T-cell (primary cell): ENCODE measurements at regions not wholly inside any gene's neighbourhood (a gene's known extent, or its start where the extent isn't known, plus 50 kb on each side); places are given as distances from the start of the nearest gene placed in this dataset.

ENCODE experiments used
- ATAC-seq, 4 experiments: fragments of 200-7000 bp in 3 of 4; fragments of 150-1000 bp in 1 of 4; cut with Tn5 transposase; replicated peaks in 1 of 4; 1 replicate in 3 of 4; 2 replicates in 1 of 4; pipeline ENCODE4 v1.10.0; 2021; ENCODE audit warnings: moderate library complexity in 3 of 4, mild to moderate bottlenecking in 2 of 4, moderate number of reproducible peaks in 1 of 4
- CTCF ChIA-PET, 2 donors: fragments of 300-600 bp; sonication (Branson Sonifier 250); formaldehyde crosslinking; loops; one replicate each; lab custom pipeline; 2022; ENCODE audit warnings: antibody characterized with exemption in 2 of 2; lab: Charles Lee
- POLR2A ChIA-PET, 2 donors: fragments of 300-600 bp; sonication (Branson Sonifier 250); formaldehyde crosslinking; loops; one replicate each; lab custom pipeline; 2022; ENCODE audit warnings: antibody characterized with exemption in 2 of 2; lab: Charles Lee
- DNase-seq, 35 experiments: peaks; one replicate each; pipeline versions ENCODE4 v3.0.0 to v3.0.0-alpha.2; 2013 to 2023
- H3K27ac ChIP-seq: one replicate; pipeline ENCODE4 v1.5.1; 2013; ENCODE audit warnings: low read length
- H3K27me3 ChIP-seq, 2 experiments: replicated peaks in 1 of 2; 1 replicate in 1 of 2; 2 replicates in 1 of 2; pipeline versions ENCODE4 v1.6.1 to v1.7.0; 2013; ENCODE audit warnings: low read length in 1 of 2, mixed read lengths in 1 of 2; ENCODE audit not compliant: control insufficient read depth in 2 of 2, insufficient read depth in 2 of 2; ENCODE audit errors: extremely low read depth in 1 of 2
- H3K36me3 ChIP-seq, 2 donors: 1 replicate in 1 of 2; 2 replicates in 1 of 2; pipeline versions ENCODE4 v1.6.1 to v1.7.0; 2013; ENCODE audit warnings: low read length in 1 of 2; ENCODE audit not compliant: control insufficient read depth in 2 of 2, insufficient read depth in 1 of 2; ENCODE audit errors: extremely low read depth in 1 of 2
- H3K4me1 ChIP-seq, 2 experiments: 1 replicate in 1 of 2; 2 replicates in 1 of 2; pipeline versions ENCODE4 v1.6.1 to v1.7.0; 2013; ENCODE audit warnings: low read length in 2 of 2, mixed read lengths in 1 of 2; ENCODE audit not compliant: insufficient read depth in 2 of 2, control insufficient read depth in 1 of 2; ENCODE audit errors: extremely low read depth in 1 of 2
- H3K4me3 ChIP-seq, 2 donors: 1 replicate in 1 of 2; 2 replicates in 1 of 2; pipeline versions ENCODE4 v1.5.1 to v1.7.0; 2013; ENCODE audit warnings: mild to moderate bottlenecking in 2 of 2, low read length in 1 of 2, moderate library complexity in 1 of 2; ENCODE audit not compliant: control insufficient read depth in 1 of 2; ENCODE audit errors: extremely low read depth in 1 of 2
- H3K9me3 ChIP-seq: 2 replicates; pipeline ENCODE4 v1.7.0; 2013
- H3K27ac Mint-ChIP-seq, 2 donors: one replicate each; pipeline ENCODE4 v1.8.0; 2020 to 2021; ENCODE audit warnings: mild to moderate bottlenecking in 2 of 2, mixed read lengths in 2 of 2
- H3K27me3 Mint-ChIP-seq, 2 donors: one replicate each; pipeline ENCODE4 v1.8.0; 2021 to 2022; ENCODE audit warnings: mixed read lengths in 2 of 2
- H3K36me3 Mint-ChIP-seq: one replicate; pipeline ENCODE4 v1.8.0; 2021; ENCODE audit warnings: mixed read lengths
- H3K4me1 Mint-ChIP-seq, 3 donors: one replicate each; pipeline ENCODE4 v1.8.0; 2020 to 2022; ENCODE audit warnings: mixed read lengths in 3 of 3, mild to moderate bottlenecking in 1 of 3
- H3K4me3 Mint-ChIP-seq, 3 donors: one replicate each; pipeline ENCODE4 v1.8.0; 2020 to 2022; ENCODE audit warnings: mild to moderate bottlenecking in 3 of 3, mixed read lengths in 3 of 3, moderate library complexity in 3 of 3
- H3K9me3 Mint-ChIP-seq, 3 donors: one replicate each; pipeline ENCODE4 v1.8.0; 2020 to 2022; ENCODE audit warnings: mixed read lengths in 3 of 3
- WGBS: methylation state at CpG from one replicate; pipeline ENCODE4 v1.1.5; 2013; ENCODE audit warnings: missing lambda C conversion rate; ENCODE audit not compliant: insufficient coverage; 5-methylcytosine and 5-hydroxymethylcytosine counted together

GRCh38 chr10:29005988-29006387 lies 282.9 kb upstream of the LYZL1 start:
- Histone ChIP-seq H3K36me3 (no peaks in the 10 kb centered on the region), H3K27me3 (peaks cover 0 to 4% of the 10 kb centered on the region in 2 experiments), H3K4me1 (no peaks in the 10 kb centered on the region), H3K4me3 (no peak overlapping the region), H3K9me3 (no peaks in the 10 kb centered on the region), H3K27ac (no peak overlapping the region)
- H3K9me3 Mint-ChIP-seq, result no peaks in the 10 kb centered on the region
- ATAC-seq (no peak), DNase-seq (no peak)
- no peaks in the 10 kb centered on the region for H3K36me3 Mint-ChIP-seq
- ChIA-PET CTCF (no interaction called here), POLR2A (no interaction called here)
- no peaks in the 10 kb centered on the region for H3K4me1 Mint-ChIP-seq
- no peak overlapping the region for H3K27ac Mint-ChIP-seq
- whole genome bisulfite sequencing, result 84% methylated on average over 6 of the region's 8 CpGs
- H3K4me3 Mint-ChIP-seq, result no peak overlapping the region
- H3K27me3 Mint-ChIP-seq, result no peaks in the 10 kb centered on the region

- H3K4me3 Mint-ChIP-seq, result no peak overlapping the region
- H3K36me3 Mint-ChIP-seq, result no peaks in the 10 kb centered on the region
- 100% methylated on average over 7 of the region's 9 CpGs for WGBS
- CTCF ChIA-PET, result no interaction called here
- H3K27me3 Mint-ChIP-seq, result no peaks in the 10 kb centered on the region
- Histone ChIP-seq H3K9me3 (no peaks in the 10 kb centered on the region), H3K36me3 (no peaks in the 10 kb centered on the region), H3K4me1 (no peaks in the 10 kb centered on the region), H3K4me3 (no peak overlapping the region), H3K27ac (no peak overlapping the region), H3K27me3 (peaks cover 0 to 4% of the 10 kb centered on the region in 2 experiments)
- no peak for DNase-seq
- H3K27ac Mint-ChIP-seq, result no peak overlapping the region
- no peaks in the 10 kb centered on the region for H3K9me3 Mint-ChIP-seq
- no peaks in the 10 kb centered on the region for H3K4me1 Mint-ChIP-seq
- no peak for ATAC-seq
- POLR2A ChIA-PET, result no interaction called here
These were observed 281.5 kb upstream of the LYZL1 start for GRCh38 chr10:29007370-29007747.

GRCh38 chr10:29007748-29008610 lies 280.9 kb upstream of the LYZL1 start:
- DNase-seq (no peak), ATAC-seq (no peak)
- H3K27me3 ChIP-seq, result peaks cover 0 to 4% of the 10 kb centered on the region in 2 experiments
- H3K36me3 Mint-ChIP-seq, result no peaks in the 10 kb centered on the region
- H3K4me3 Mint-ChIP-seq, result no peak overlapping the region
- H3K9me3 Mint-ChIP-seq, result no peaks in the 10 kb centered on the region
- no peaks in the 10 kb centered on the region for H3K9me3 ChIP-seq
- ChIA-PET CTCF (no interaction called here), POLR2A (no interaction called here)
- no peaks in the 10 kb centered on the region for H3K36me3 ChIP-seq
- 83% methylated on average over 7 of the region's 10 CpGs for WGBS
- H3K4me1 Mint-ChIP-seq, result no peaks in the 10 kb centered on the region
- no peaks in the 10 kb centered on the region for H3K4me1 ChIP-seq
- H3K27ac ChIP-seq, result no peak overlapping the region
- H3K4me3 ChIP-seq, result no peak overlapping the region
- H3K27ac Mint-ChIP-seq, result no peak overlapping the region
- H3K27me3 Mint-ChIP-seq, result no peaks in the 10 kb centered on the region

- DNase-seq (no peak), ATAC-seq (no peak)
- Mint-ChIP-seq H3K27me3 (peaks cover 0 to 1% of the 10 kb centered on the region in 2 donors), H3K4me3 (no peak overlapping the region), H3K27ac (no peak overlapping the region), H3K4me1 (no peaks in the 10 kb centered on the region), H3K9me3 (no peaks in the 10 kb centered on the region), H3K36me3 (no peaks in the 10 kb centered on the region)
- Histone ChIP-seq H3K4me1 (no peaks in the 10 kb centered on the region), H3K27ac (no peak overlapping the region), H3K4me3 (no peak overlapping the region), H3K9me3 (no peaks in the 10 kb centered on the region), H3K27me3 (peaks cover 0 to 4% of the 10 kb centered on the region in 2 experiments), H3K36me3 (no peaks in the 10 kb centered on the region)
- ChIA-PET POLR2A (no interaction called here), CTCF (no interaction called here)
- WGBS, result 90% methylated on average over 3 of the region's 5 CpGs
These were observed 279.4 kb upstream of the LYZL1 start for GRCh38 chr10:29009464-29009863.

GRCh38 chr10:29011516-29011915 lies 277.4 kb upstream of the LYZL1 start:
- Mint-ChIP-seq H3K4me1 (no peaks in the 10 kb centered on the region), H3K4me3 (no peak overlapping the region), H3K36me3 (no peaks in the 10 kb centered on the region), H3K9me3 (no peaks in the 10 kb centered on the region), H3K27me3 (peaks cover 5 to 13% of the 10 kb centered on the region in 2 donors), H3K27ac (no peak overlapping the region)
- DNase-seq (no peak), ATAC-seq (no peak)
- Histone ChIP-seq H3K27ac (no peak overlapping the region), H3K36me3 (no peaks in the 10 kb centered on the region), H3K9me3 (no peaks in the 10 kb centered on the region), H3K4me1 (no peaks in the 10 kb centered on the region), H3K4me3 (no peak overlapping the region), H3K27me3 (peaks cover 0 to 4% of the 10 kb centered on the region in 2 experiments)
- CTCF ChIA-PET, result no interaction called here
- POLR2A ChIA-PET, result no interaction called here
- no CpG with 5 or more reads among the region's 4 CpGs for WGBS

GRCh38 chr10:29012926-29013554 lies 275.8 kb upstream of the LYZL1 start:
- Histone ChIP-seq H3K9me3 (no peaks in the 10 kb centered on the region), H3K36me3 (no peaks in the 10 kb centered on the region), H3K27ac (no peak overlapping the region), H3K27me3 (no peaks in the 10 kb centered on the region), H3K4me1 (no peaks in the 10 kb centered on the region), H3K4me3 (no peak overlapping the region)
- no peak overlapping the region for H3K27ac Mint-ChIP-seq
- POLR2A ChIA-PET, result no interaction called here
- no peaks in the 10 kb centered on the region for H3K9me3 Mint-ChIP-seq
- no peak overlapping the region for H3K4me3 Mint-ChIP-seq
- H3K36me3 Mint-ChIP-seq, result no peaks in the 10 kb centered on the region
- H3K4me1 Mint-ChIP-seq, result no peaks in the 10 kb centered on the region
- H3K27me3 Mint-ChIP-seq, result peaks cover 13% of the 10 kb centered on the region in 2 donors
- DNase-seq, result no peak
- WGBS, result 83% methylated on average over 2 of the region's 9 CpGs
- CTCF ChIA-PET, result no interaction called here
- ATAC-seq, result no peak
